SK-N-SH (cell line): ENCODE measurements at regions not wholly inside any gene's neighbourhood (a gene's known extent, or its start where the extent isn't known, plus 50 kb on each side); places are given as distances from the start of the nearest gene placed in this dataset.

ENCODE experiments used
- CHD2 ChIP-seq: fragments of 150-350 bp; IDR thresholded peaks from 2 replicates; pipeline ENCODE4 v1.6.1; 2018; ENCODE audit warnings: low read length; ENCODE audit not compliant: partially characterized antibody
- CTCF ChIP-seq: fragments of 200-600 bp; sonication (generic); IDR thresholded peaks from 2 replicates; pipeline ENCODE4 v1.6.1; 2017; ENCODE audit warnings: antibody characterized with exemption, mild to moderate bottlenecking, moderate library complexity
- FOXM1 ChIP-seq: IDR thresholded peaks from 2 replicates; pipeline ENCODE4 v1.4.0; 2012; ENCODE audit warnings: low read depth, mild to moderate bottlenecking
- MAX ChIP-seq: IDR thresholded peaks from 2 replicates; pipeline ENCODE4 v1.4.0; 2012; ENCODE audit warnings: low read depth
- RXRA ChIP-seq: IDR thresholded peaks from 2 replicates; pipeline ENCODE4 v1.4.0; 2012; ENCODE audit warnings: low read depth, mild to moderate bottlenecking, borderline replicate concordance

GRCh38 chr10:101303087-101303703 lies 50.8 kb upstream of the BTRC start:
- TF ChIP-seq CTCF = no peak
- TF ChIP-seq RXRA = no peak
- no peak for TF ChIP-seq MAX
- TF ChIP-seq CHD2 = no peak
- no peak for TF ChIP-seq FOXM1
